Left lung (tissue), 4 donors: ENCODE measurements at regions not wholly inside any gene's neighbourhood (a gene's known extent, or its start where the extent isn't known, plus 50 kb on each side); places are given as distances from the start of the nearest gene placed in this dataset.

ENCODE experiments used
- ATAC-seq: fragments of 200-7000 bp; cut with Tn5 transposase; one replicate; pipeline ENCODE4 v1.9.1; 2020; ENCODE audit warnings: moderate library complexity
- DNase-seq, 4 donors: peaks; one replicate each; pipeline ENCODE4 v3.0.0-alpha.2; 2013 to 2020
- H3K27ac ChIP-seq, 2 donors: fragments of 200-600 bp; sonication (generic) in 1 of 2; one replicate each; pipeline versions ENCODE4 v1.5.0 to v1.8.0; 2020 to 2021
- H3K27me3 ChIP-seq, 2 donors: fragments of 200-600 bp; sonication (generic) in 1 of 2; one replicate each; pipeline versions ENCODE4 v1.5.0 to v1.8.0; 2020 to 2021
- H3K36me3 ChIP-seq, 2 donors: fragments of 200-600 bp; sonication (generic) in 1 of 2; one replicate each; pipeline versions ENCODE4 v1.5.0 to v1.8.0; 2020 to 2021
- H3K4me1 ChIP-seq, 2 donors: fragments of 200-600 bp; one replicate each; pipeline ENCODE4 v1.8.0; 2021
- H3K4me3 ChIP-seq, 2 donors: fragments of 200-600 bp; sonication (generic) in 1 of 2; one replicate each; pipeline versions ENCODE4 v1.5.0 to v1.8.0; 2020 to 2021; ENCODE audit warnings: mild to moderate bottlenecking in 1 of 2
- H3K9me3 ChIP-seq, 2 donors: fragments of 200-600 bp; sonication (generic) in 1 of 2; one replicate each; pipeline versions ENCODE4 v1.5.0 to v1.8.0; 2020 to 2021
- CTCF ChIP-seq, 2 donors: fragments of 200-600 bp; sonication (generic) in 1 of 2; IDR thresholded peaks; one replicate each; pipeline versions ENCODE4 v1.5.0 to v1.8.0; 2021; ENCODE audit warnings: antibody characterized with exemption in 2 of 2
- intact Hi-C, 2 donors: fragments of 100-400 bp; cut with DNase I; formaldehyde crosslinking; loops; one replicate each; pipeline versions ENCODE4 v1.11.2 to v1.14.2; 2022
- donor health status: DM: no; HTN: yes; CAD: no.
- donor health status: DM: no; HTN: no; CAD: no.

GRCh38 chr2:106941372-106941993 lies 55.5 kb upstream of the ST6GAL2 start:
- no peaks in the 10 kb centered on the region for H3K36me3 ChIP-seq
- H3K27ac ChIP-seq, result no peak overlapping the region
- H3K4me1 ChIP-seq, result no peaks in the 10 kb centered on the region
- no peaks in the 10 kb centered on the region for H3K27me3 ChIP-seq
- peaks cover 0 to 12% of the 10 kb centered on the region in 2 donors for H3K9me3 ChIP-seq
- DNase-seq (peak in 1 of 4 donors; percentile 50), ATAC-seq (no peak)
- intact Hi-C loops, result no loop called here
- no peak for TF ChIP-seq CTCF (IDR thresholded peaks at IDR 0.05)
- H3K4me3 ChIP-seq, result no peak overlapping the region

- DNase-seq (no peak), ATAC-seq (no peak)
- Histone ChIP-seq H3K36me3 (no peaks in the 10 kb centered on the region), H3K27me3 (no peaks in the 10 kb centered on the region), H3K9me3 (peaks cover 0 to 12% of the 10 kb centered on the region in 2 donors), H3K27ac (no peak overlapping the region), H3K4me3 (no peak overlapping the region), H3K4me1 (no peaks in the 10 kb centered on the region)
- intact Hi-C loops, result no loop called here
- TF ChIP-seq CTCF (IDR thresholded peaks at IDR 0.05), result no peak
Observed at GRCh38 chr2:106943468-106944200, 57.7 kb upstream of the ST6GAL2 start.

GRCh38 chr2:106944215-106944614 lies 58.2 kb upstream of the ST6GAL2 start:
- intact Hi-C loops, result no loop called here
- Histone ChIP-seq H3K4me3 (no peak overlapping the region), H3K4me1 (no peaks in the 10 kb centered on the region), H3K9me3 (peaks cover 0 to 12% of the 10 kb centered on the region in 2 donors), H3K36me3 (no peaks in the 10 kb centered on the region), H3K27me3 (no peaks in the 10 kb centered on the region), H3K27ac (no peak overlapping the region)
- ATAC-seq (no peak), DNase-seq (no peak)
- no peak for TF ChIP-seq CTCF (IDR thresholded peaks at IDR 0.05)

- intact Hi-C loops, result no loop called here
- DNase-seq (no peak), ATAC-seq (no peak)
- Histone ChIP-seq H3K36me3 (no peaks in the 10 kb centered on the region), H3K4me1 (no peaks in the 10 kb centered on the region), H3K9me3 (peaks cover 0 to 7% of the 10 kb centered on the region in 2 donors), H3K27ac (no peak overlapping the region), H3K27me3 (no peaks in the 10 kb centered on the region), H3K4me3 (no peak overlapping the region)
- TF ChIP-seq CTCF (IDR thresholded peaks at IDR 0.05), result no peak
Observed at GRCh38 chr2:106948540-106948939, 62.6 kb upstream of the ST6GAL2 start.

- no peak for TF ChIP-seq CTCF (IDR thresholded peaks at IDR 0.05)
Observed at GRCh38 chr2:106953236-106953635, 67.3 kb upstream of the ST6GAL2 start.

More at GRCh38 chr2:106953236-106953635, 67.3 kb upstream of the ST6GAL2 start:
- Histone ChIP-seq H3K36me3 (no peaks in the 10 kb centered on the region), H3K4me1 (no peaks in the 10 kb centered on the region), H3K27me3 (no peaks in the 10 kb centered on the region), H3K4me3 (no peak overlapping the region), H3K9me3 (peaks cover 0 to 7% of the 10 kb centered on the region in 2 donors), H3K27ac (no peak overlapping the region)
- intact Hi-C loops, result no loop called here
- DNase-seq, result no peak
- ATAC-seq, result no peak
